Stimulated activated effector memory CD8-positive, alpha-beta T cell treated with anti-CD3 and anti-CD28 coated beads, Interleukin-12 subunit alpha, Interleukin-12 subunit beta, amount 100 ng/mL, for 72 hours (primary cell): ENCODE measurements at regions not wholly inside any gene's neighbourhood (a gene's known extent, or its start where the extent isn't known, plus 50 kb on each side); places are given as distances from the start of the nearest gene placed in this dataset.

Experiments used
- ATAC-seq: fragments of 150-1000 bp; cut with Tn5 transposase; 2 replicates; pipeline ENCODE4 v1.10.0; 2021
- DNase-seq, 2 donors: peaks; one replicate each; pipeline ENCODE4 v3.0.0; 2021 to 2022; ENCODE audit warnings: low spot score in 2 of 2
- H3K27ac Mint-ChIP-seq: one replicate; pipeline ENCODE4 v1.8.0; 2022; ENCODE audit warnings: mild to moderate bottlenecking, mixed read lengths
- H3K36me3 Mint-ChIP-seq: one replicate; pipeline ENCODE4 v1.8.0; 2022; ENCODE audit warnings: mild to moderate bottlenecking, mixed read lengths
- H3K4me1 Mint-ChIP-seq: one replicate; pipeline ENCODE4 v1.8.0; 2022; ENCODE audit warnings: mixed read lengths
- H3K4me3 Mint-ChIP-seq: one replicate; pipeline ENCODE4 v1.8.0; 2022; ENCODE audit warnings: mild to moderate bottlenecking, mixed read lengths
- H3K9me3 Mint-ChIP-seq: one replicate; pipeline ENCODE4 v1.8.0; 2022; ENCODE audit warnings: mixed read lengths

DNA sequence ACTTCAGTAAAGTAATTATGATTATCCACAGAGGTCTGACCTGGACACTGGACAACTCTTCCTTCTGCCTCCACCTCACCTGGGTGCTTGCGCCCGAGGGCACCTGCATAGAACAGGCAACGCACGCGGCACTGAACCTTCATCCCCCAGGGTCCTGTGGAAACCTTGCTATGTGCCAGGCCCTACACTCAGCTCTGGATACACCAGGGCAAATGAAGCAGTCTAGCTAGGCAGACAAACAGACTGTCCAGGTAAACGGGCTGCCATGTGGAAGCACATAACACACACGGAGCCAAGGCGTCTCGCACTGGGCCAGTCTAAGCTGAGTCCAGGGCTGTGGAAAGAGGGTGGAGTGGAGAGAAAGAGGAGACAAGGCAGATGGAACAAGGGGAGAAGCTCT is 109.3 kb upstream of the AFDN start:
- Mint-ChIP-seq H3K4me3 (no peak overlapping the region), H3K36me3 (no peaks in the 10 kb centered on the region), H3K27ac (no peak overlapping the region), H3K4me1 (no peaks in the 10 kb centered on the region), H3K9me3 (no peaks in the 10 kb centered on the region)
- ATAC-seq (no peak), DNase-seq (no peak)

DNA sequence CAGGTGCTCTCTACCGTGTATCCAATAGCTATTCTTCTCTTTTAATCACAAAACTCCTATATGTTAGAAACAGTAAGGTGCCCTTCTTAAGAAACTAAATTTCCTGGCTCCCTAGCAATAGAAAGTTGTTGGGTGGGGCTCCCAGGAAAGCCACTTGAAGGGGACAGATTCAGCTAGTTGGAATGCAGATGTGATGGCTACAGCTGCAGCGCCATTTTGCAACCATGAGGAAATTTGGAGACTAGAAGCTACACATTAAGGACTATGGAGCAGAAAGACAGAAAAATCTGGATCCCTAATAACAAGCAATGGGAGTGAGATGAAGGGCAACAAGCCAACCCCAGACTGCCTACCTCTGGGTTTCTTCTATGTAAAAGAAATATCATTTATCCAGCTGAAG is 108.8 kb upstream of the AFDN start:
- H3K27ac Mint-ChIP-seq: no peak overlapping the region
- H3K4me3 Mint-ChIP-seq: no peak overlapping the region
- H3K4me1 Mint-ChIP-seq: no peaks in the 10 kb centered on the region
- DNase-seq: no peak
- ATAC-seq: no peak
- H3K36me3 Mint-ChIP-seq: no peaks in the 10 kb centered on the region
- no peaks in the 10 kb centered on the region for H3K9me3 Mint-ChIP-seq

DNA sequence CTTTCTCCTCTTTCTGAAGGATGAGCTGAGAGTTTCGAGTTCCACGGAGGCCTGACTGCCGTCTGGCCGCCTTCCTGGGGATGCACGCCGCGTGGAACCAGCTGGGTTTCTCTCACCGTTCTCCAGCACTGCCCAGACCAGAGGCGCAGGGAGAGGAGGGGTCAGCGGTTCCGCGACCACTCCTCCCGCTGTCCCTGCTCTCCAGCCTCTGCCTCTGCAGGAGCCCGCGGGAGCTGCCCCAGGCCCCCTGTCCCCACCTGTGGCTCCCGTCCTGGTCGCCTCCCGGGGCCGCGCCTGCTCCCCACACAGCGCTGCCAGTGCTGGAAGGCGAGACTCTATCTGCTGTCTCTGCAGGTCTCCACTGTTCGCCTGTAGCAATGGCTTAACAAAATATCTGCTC is 106.8 kb upstream of the AFDN start:
- no peak for ATAC-seq
- H3K27ac Mint-ChIP-seq: no peak overlapping the region
- H3K4me1 Mint-ChIP-seq: no peaks in the 10 kb centered on the region
- no peak overlapping the region for H3K4me3 Mint-ChIP-seq
- H3K9me3 Mint-ChIP-seq: peaks cover 2% of the 10 kb centered on the region
- no peaks in the 10 kb centered on the region for H3K36me3 Mint-ChIP-seq
- no peak for DNase-seq

DNA sequence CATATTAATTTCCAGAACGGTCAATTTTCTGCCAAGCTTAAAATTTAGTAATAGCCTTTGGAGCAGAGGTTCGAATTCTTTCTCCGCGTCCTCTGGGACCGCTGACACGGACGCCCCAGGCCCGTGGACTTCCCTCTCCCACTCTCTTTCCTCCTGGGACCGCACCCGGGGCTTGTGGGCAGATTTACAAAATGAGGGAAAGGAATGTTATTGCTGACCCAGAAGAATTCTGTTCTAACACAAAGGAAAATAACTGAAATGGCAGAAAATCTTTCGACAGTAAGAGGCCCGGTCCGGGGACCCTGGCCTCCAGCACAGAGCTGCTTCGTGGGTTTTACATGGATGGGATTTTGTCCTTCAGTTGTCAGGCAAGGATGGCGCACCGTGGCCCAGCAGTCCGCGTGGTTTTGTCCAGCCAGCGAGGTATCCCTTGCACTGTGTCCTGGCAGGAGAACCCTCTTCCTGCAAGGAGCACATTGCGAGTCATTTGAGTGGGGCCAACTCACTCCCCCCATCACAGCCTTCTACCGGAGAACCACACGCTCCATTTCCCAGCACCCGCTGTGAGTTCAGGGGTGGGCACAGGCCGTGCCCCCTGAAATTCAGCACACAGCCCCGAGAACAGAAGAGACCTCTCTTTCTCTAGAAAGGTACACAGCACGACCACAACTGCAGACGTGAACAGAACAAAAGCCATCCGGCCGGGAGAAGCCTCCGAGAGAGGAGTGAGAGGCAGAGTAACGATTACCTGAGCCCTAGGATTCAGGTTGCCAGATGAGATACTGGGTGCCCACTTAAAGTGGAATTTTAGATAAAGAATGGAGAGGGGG is 106.0 kb upstream of the AFDN start:
- no peak overlapping the region for H3K27ac Mint-ChIP-seq
- peaks cover 2% of the 10 kb centered on the region for H3K9me3 Mint-ChIP-seq
- H3K4me3 Mint-ChIP-seq: no peak overlapping the region
- no peak for DNase-seq
- ATAC-seq: no peak
- H3K36me3 Mint-ChIP-seq: no peaks in the 10 kb centered on the region
- H3K4me1 Mint-ChIP-seq: no peaks in the 10 kb centered on the region

DNA sequence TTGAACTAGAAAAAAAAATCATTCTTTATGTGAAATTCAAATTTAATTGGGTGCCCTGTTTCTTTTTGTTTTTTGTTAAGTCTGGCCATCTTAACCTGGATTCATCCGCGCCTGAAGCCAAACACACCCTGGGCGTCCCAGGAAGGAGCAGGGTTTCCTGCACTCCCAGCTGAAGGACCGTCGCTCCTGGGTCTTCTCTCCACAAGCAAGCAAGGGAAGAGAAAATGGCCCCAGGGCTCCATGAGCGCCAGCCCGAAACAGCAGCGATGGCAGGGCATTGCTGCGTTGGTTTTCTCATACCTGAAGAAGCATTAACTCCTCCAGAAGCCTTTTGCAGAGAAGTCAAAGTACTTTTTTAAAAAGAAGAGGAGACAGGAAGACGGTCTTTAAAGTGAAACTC is 105.4 kb upstream of the AFDN start:
- Mint-ChIP-seq H3K4me3 (no peak overlapping the region), H3K4me1 (no peaks in the 10 kb centered on the region), H3K9me3 (peaks cover 2% of the 10 kb centered on the region), H3K36me3 (no peaks in the 10 kb centered on the region), H3K27ac (no peak overlapping the region)
- DNase-seq (no peak), ATAC-seq (no peak)

DNA sequence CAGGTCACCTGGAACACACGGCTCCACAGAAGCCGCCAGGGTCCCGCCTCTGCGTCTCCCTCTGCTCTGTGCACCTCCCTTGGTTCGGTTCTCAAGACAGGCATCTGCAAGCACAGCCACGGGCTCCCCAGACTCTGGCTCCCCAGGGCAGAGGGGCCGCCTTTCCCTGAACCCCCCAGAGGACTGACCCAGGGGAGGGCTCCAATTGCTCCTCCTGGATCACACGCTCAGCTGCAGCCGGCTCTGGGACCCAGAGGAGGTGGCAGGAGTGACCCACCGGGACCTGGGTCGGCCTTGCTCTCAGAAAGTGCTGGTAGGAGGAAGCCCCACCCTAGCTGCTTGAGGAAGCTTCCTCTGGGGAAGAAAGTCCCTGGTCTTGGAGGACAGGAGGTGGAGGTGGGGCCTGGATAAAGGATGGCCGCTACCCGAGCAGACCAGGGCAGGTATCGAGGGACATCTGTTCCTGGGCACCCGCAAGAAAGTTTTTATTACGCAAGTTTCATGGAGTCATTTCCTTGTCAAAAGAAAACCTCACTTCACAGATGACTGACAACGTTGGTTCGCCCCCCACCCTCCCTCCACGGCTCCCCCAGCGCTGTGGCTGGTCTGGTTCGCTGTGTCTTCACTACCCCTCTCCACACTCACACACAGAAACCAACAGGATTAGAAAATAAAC is 103.9 kb upstream of the AFDN start:
- Mint-ChIP-seq H3K27ac (no peak overlapping the region), H3K4me3 (no peak overlapping the region), H3K4me1 (no peaks in the 10 kb centered on the region), H3K36me3 (no peaks in the 10 kb centered on the region), H3K9me3 (peaks cover 2% of the 10 kb centered on the region)
- no peak for ATAC-seq
- no peak for DNase-seq

DNA sequence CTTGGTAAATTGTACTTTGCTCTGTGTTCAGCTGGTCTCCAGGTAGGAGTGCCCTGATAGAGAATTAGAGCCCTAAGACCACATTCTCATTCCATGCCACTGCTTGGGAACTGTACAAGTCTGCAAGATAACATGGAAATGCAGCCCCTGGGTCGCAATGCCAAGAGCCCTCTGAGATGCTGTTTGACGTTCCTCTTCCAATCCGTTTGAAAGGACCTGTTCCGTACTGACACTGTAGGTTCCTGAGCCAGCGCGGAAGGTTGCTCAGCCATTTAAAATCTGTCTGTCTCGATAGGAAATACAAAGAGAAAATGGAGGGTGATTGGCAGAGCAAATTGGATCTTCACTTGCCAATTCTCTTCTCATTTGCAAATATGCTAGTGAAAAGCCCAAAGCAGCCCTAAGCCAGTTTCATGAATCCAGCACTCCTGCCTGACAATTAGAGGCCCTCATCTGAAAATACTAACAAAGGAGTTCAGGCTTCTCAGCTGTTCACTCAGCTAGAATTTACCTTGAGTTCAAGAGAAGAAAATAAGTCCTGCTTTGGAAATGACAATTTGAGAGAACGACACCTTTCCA is 100.6 kb upstream of the AFDN start:
- H3K36me3 Mint-ChIP-seq: no peaks in the 10 kb centered on the region
- no peak overlapping the region for H3K27ac Mint-ChIP-seq
- DNase-seq (no peak), ATAC-seq (no peak)
- H3K4me1 Mint-ChIP-seq: no peaks in the 10 kb centered on the region
- H3K4me3 Mint-ChIP-seq: no peak overlapping the region
- peaks cover 2% of the 10 kb centered on the region for H3K9me3 Mint-ChIP-seq

DNA sequence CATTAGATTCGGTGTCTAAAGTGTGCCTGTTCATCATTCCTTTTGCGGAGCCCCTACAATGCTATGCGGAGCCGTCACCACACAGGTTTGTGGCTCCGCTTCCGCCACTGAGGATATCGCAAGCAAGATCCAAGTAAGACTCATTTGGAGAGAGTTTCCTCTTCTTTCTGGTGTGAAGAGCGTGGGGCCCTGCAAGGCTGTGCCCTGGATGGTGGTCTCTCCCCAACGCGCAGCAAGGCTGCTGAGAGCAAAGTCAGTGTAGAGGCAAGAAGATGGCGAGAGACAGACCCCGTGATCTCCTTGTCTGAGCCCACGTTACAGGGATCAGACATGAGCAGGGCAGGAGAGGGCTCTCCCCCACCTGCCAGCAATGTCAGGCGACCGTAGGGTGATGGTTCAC is 96.3 kb upstream of the AFDN start:
- no peak for ATAC-seq
- DNase-seq: no peak
- no peaks in the 10 kb centered on the region for H3K36me3 Mint-ChIP-seq
- peaks cover 3% of the 10 kb centered on the region for H3K9me3 Mint-ChIP-seq
- no peaks in the 10 kb centered on the region for H3K4me1 Mint-ChIP-seq
- no peak overlapping the region for H3K4me3 Mint-ChIP-seq
- H3K27ac Mint-ChIP-seq: no peak overlapping the region

DNA sequence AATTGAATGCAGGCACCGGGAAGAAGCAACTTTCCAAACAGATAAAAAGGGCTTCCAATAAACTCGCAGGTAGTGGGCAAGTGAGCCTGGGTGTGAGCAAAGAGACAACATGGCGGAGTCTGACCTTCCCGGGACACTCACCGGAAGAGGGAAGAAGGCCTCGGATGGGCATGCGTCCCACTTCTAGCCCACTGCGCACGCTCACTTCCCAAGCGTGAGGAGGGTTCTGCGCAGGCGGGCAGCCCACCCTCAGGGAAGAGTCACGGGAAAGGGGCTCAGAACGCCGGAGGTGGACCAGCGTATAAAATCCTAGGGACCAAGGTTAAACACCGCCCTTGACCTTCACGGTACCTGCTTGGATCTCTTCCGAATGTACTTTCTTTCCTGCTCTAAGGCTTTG is 95.5 kb upstream of the AFDN start:
- H3K9me3 Mint-ChIP-seq: peaks cover 7% of the 10 kb centered on the region
- ATAC-seq (no peak), DNase-seq (no peak)
- H3K4me1 Mint-ChIP-seq: no peaks in the 10 kb centered on the region
- no peak overlapping the region for H3K27ac Mint-ChIP-seq
- H3K36me3 Mint-ChIP-seq: no peaks in the 10 kb centered on the region
- H3K4me3 Mint-ChIP-seq: no peak overlapping the region

DNA sequence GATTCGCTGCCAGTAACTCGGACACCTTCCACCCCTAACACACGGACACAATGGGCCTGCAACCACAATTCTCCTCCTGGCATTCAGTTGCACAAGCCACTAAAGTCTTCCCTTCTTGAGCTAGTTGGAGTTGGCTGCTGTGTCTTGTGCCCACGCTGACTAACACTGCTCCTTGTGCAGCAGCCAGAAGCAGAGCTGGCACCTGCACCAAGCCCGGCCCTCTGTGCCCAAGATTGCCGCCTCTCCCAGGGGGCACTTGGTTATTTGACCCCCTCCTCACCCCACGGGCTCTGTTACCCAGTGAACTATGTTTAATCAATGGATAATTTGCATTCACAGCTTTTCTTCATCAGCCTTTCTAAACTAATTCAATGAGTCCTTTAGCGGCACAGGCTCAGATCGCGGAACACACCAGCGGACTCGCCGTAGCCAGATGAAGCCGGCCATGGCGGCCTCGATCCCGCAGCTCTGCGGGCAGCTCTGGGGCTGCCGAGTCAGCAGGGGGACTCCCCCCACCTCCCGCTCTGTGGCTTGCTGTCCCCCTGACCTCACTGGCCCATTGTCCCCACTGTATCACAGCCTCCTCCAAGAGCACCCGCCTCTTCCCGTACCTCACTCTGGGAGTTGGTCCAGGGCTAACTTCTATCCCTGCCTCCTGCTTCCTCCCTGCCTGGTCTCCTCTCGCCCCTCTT is 94.8 kb upstream of the AFDN start:
- ATAC-seq: peak; percentile 22
- Mint-ChIP-seq H3K4me1 (no peaks in the 10 kb centered on the region), H3K4me3 (no peak overlapping the region)

DNA sequence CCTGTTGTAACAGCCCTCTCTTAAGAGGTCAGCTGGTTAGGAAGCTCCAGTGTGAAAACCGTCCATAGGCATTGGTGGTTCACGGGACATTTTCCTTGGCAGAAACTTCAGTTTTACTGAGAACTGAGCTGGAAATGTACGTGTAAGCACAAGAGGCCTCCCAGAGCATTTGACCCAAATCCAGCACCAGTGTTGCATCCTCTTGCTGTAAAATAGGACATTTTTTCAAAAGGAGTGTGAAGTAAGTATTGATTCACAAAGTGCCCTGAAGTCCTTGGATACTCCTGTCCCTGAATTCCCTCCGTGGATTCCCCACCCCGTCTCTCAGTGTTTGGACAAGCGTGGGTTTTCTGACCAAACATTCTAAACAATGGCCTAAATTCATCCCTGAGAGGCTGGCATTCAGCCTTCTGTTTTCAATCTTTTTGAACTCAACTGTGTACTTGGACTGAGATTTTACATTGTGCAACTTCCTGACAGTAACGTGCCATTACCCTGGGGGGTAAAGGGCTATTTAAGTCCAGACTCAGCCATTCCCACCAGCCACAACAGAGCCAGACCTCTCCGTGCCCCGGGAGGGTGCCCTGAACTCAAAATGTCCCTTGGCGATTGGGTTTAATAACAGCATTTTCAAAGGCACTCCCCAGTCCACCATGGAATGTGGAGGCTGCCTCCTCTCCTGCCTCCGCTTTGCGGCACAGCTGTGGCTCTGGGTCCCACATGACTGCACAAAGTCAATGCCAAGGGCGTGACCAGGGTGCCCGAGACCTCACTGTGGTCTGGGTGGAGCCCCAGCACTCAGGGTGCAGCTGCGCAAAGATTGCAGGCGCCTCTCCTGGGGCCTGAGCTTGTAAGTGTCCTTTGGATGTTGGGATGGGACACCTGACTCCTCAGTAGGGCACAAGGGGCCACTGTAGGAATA is 92.7 kb upstream of the AFDN start:
- ATAC-seq: peak; percentile 17
- Mint-ChIP-seq H3K4me3 (no peak overlapping the region), H3K4me1 (no peaks in the 10 kb centered on the region), H3K9me3 (peaks cover 7% of the 10 kb centered on the region), H3K36me3 (no peaks in the 10 kb centered on the region), H3K27ac (no peak overlapping the region)
- DNase-seq: no peak

More for the DNA sequence above, 94.8 kb upstream of the AFDN start:
- Mint-ChIP-seq H3K27ac (no peak overlapping the region), H3K9me3 (peaks cover 7% of the 10 kb centered on the region), H3K36me3 (no peaks in the 10 kb centered on the region)
- no peak for DNase-seq

DNA sequence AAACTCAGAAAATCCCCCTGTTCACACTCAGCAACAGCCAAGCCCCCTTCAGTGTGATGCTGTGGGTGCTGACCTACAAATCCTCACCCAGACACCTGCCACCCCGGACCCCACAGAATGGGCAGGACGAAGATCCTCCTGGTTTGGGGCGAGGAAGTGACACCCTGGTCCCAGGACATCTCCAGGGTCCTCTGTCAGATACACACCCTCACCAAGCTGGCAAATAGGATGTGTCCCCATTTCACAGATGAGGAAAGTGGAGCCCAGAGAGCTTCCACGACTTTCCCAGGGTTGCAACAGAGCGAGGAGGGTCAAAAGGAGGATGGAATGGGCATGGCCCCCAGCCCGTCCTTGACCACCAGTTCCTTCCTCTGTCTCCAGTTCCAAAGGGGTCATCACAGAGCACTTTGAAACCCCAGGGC is 92.0 kb upstream of the AFDN start:
- Mint-ChIP-seq H3K4me1 (no peaks in the 10 kb centered on the region), H3K4me3 (no peak overlapping the region), H3K36me3 (no peaks in the 10 kb centered on the region), H3K9me3 (peaks cover 7% of the 10 kb centered on the region), H3K27ac (no peak overlapping the region)
- DNase-seq (no peak), ATAC-seq (no peak)

DNA sequence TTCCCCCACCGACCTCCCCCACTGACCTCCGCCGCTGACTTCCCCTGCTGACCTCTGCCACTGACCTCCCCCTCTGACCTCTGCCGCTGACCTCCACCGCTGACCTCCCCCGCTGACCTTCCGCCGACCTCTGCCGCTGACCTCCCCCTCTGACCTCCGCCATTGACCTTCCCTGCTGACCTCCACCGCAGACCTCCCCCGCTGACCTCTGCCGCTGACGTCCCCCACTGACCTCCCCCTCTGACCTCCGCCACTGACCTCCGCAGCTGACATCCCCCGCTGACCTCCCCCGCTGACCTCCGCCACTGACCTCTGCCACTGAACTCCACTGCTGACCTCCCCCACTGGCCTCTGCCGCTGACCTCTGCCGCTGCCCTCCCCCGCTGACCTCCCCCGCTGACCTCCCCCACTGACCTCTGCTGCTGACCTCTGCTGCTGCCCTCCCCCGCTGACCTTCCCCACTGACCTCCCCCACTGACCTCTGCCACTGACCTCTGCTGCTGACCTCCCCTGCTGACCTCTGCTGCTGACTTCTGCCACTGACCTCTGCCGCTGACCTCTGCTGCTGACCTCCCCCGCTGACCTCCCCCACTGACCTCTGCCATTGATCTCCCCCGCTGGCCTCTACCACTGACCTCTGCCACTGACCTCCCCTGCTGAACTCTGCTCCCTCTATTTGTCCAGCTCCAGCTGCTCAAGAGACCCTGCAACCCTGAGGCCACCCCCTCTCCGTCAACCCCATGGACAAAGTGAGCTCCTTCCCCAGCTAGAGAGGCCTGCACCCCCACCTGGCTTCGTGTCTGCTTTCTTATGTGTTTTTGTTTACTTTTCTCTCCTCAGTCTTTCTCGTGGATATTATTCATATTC is 91.4 kb upstream of the AFDN start:
- H3K9me3 Mint-ChIP-seq: peaks cover 7% of the 10 kb centered on the region
- no peaks in the 10 kb centered on the region for H3K4me1 Mint-ChIP-seq
- no peak overlapping the region for H3K4me3 Mint-ChIP-seq
- H3K36me3 Mint-ChIP-seq: no peaks in the 10 kb centered on the region
- ATAC-seq (no peak), DNase-seq (no peak)
- H3K27ac Mint-ChIP-seq: no peak overlapping the region

DNA sequence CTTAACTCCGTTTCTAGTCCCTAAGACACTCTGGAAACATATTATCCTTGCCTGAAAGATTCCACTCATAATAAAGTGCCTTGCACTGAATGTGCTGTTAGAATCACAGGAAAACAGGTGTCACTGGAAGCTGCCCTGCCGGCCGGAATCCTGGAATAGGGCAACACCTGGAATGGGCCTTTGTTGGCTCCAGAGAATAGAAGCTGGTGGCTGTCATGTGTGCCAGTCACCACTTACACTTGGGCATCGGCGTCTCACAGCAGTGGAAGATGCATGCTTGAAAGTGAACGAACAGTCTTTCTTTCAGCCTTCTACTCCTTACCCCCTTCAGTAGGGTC is 90.8 kb upstream of the AFDN start:
- H3K27ac Mint-ChIP-seq: no peak overlapping the region
- peaks cover 7% of the 10 kb centered on the region for H3K9me3 Mint-ChIP-seq
- no peaks in the 10 kb centered on the region for H3K36me3 Mint-ChIP-seq
- ATAC-seq (no peak), DNase-seq (no peak)
- H3K4me3 Mint-ChIP-seq: no peak overlapping the region
- H3K4me1 Mint-ChIP-seq: no peaks in the 10 kb centered on the region
